ENCODE measurements at regions not wholly inside any gene's neighbourhood (a gene's known extent, or its start where the extent isn't known, plus 50 kb on each side); places are given as distances from the start of the nearest gene placed in this dataset.
"Not testable (repeated sequence)": the region's sequence is repeated elsewhere in the genome, so short reads cannot be mapped to it uniquely, and the experiment has no call there.

DNA sequence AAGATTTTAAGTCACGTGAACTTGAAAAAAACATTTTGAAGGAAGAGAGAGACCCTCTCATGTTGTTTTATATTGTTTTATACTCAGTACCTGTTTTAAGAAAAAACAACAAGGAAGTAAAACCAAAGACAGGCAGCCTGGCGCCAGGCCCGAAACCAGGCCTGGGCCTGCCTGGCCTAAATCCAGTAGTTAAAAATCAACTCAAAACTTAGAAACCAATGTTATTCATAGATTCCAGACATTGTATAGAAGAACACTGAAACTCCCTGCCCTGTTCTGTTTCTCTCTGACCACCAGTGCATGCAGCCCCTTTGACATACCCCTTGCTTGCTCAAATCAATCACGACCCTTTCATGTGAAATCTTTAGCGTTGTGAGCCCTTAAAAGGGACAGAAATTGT, 762.4 kb upstream of the POU3F4 start:
- not testable (repeated sequence) for TF ChIP-seq ZNF274 (IDR thresholded peaks at IDR 0.05; ENCODE audit: insufficient read depth, insufficient read length); CBFB (IDR thresholded peaks at IDR 0.05; ENCODE audit: low read depth); EGR1 (IDR thresholded peaks at IDR 0.05; ENCODE audit: borderline replicate concordance in 1 of 2, low read depth in 2 of 2, low read length in 2 of 2); ZZZ3 (IDR thresholded peaks at IDR 0.05; ENCODE audit: control insufficient read depth, insufficient read length, low read depth); NR2F1 (conservative IDR thresholded peaks at IDR 0.05); CEBPB (IDR thresholded peaks at IDR 0.05; ENCODE audit: borderline replicate concordance in 1 of 2, low read depth in 2 of 2, low read length in 2 of 2); EP300 (IDR thresholded peaks at IDR 0.05; ENCODE audit: borderline replicate concordance in 1 of 2, control insufficient read depth in 1 of 2, low read depth in 2 of 2, low read length in 2 of 2); RAD21 (IDR thresholded peaks at IDR 0.05; ENCODE audit: insufficient read depth, low read depth, low read length); POLR2AphosphoS5 (IDR thresholded peaks at IDR 0.05; ENCODE audit: low read length); SIX5 (IDR thresholded peaks at IDR 0.05; ENCODE audit: low read depth, low read length, severe bottlenecking); SIN3A (IDR thresholded peaks at IDR 0.05; ENCODE audit: low read depth, low read length); NRF1 (conservative IDR thresholded peaks at IDR 0.05; ENCODE audit: low read depth, low read length)
- TF ChIP-seq, protein P1, sequence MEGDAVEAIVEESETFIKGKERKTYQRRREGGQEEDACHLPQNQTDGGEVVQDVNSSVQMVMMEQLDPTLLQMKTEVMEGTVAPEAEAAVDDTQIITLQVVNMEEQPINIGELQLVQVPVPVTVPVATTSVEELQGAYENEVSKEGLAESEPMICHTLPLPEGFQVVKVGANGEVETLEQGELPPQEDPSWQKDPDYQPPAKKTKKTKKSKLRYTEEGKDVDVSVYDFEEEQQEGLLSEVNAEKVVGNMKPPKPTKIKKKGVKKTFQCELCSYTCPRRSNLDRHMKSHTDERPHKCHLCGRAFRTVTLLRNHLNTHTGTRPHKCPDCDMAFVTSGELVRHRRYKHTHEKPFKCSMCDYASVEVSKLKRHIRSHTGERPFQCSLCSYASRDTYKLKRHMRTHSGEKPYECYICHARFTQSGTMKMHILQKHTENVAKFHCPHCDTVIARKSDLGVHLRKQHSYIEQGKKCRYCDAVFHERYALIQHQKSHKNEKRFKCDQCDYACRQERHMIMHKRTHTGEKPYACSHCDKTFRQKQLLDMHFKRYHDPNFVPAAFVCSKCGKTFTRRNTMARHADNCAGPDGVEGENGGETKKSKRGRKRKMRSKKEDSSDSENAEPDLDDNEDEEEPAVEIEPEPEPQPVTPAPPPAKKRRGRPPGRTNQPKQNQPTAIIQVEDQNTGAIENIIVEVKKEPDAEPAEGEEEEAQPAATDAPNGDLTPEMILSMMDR (IDR thresholded peaks at IDR 0.05 in 2 of 3, conservative IDR thresholded peaks at IDR 0.05 in 1 of 3; ENCODE audit: control insufficient read depth in 2 of 3, extremely low read depth in 1 of 3, insufficient read depth in 1 of 3, low read depth in 3 of 3, low read length in 3 of 3) = not testable (repeated sequence)
